Adipose tissue (tissue), 3 donors: ENCODE measurements at regions not wholly inside any gene's neighbourhood (a gene's known extent, or its start where the extent isn't known, plus 50 kb on each side); places are given as distances from the start of the nearest gene placed in this dataset.

Experiments
- H3K27ac ChIP-seq: one replicate; pipeline ENCODE4 v1.5.1; 2013; ENCODE audit warnings: low read depth, low read length
- WGBS, 3 donors: extraction: QIAGEN DNeasy Blood & Tissue Kit; methylation state at CpG; one replicate each; pipeline ENCODE4 v1.1.7; 2013; 5-methylcytosine and 5-hydroxymethylcytosine counted together
- donor health status: healthy with polysubstance abuse.
- donor health status: Bipolar disorder and iron deficiency.
- donor health status: healthy.

DNA sequence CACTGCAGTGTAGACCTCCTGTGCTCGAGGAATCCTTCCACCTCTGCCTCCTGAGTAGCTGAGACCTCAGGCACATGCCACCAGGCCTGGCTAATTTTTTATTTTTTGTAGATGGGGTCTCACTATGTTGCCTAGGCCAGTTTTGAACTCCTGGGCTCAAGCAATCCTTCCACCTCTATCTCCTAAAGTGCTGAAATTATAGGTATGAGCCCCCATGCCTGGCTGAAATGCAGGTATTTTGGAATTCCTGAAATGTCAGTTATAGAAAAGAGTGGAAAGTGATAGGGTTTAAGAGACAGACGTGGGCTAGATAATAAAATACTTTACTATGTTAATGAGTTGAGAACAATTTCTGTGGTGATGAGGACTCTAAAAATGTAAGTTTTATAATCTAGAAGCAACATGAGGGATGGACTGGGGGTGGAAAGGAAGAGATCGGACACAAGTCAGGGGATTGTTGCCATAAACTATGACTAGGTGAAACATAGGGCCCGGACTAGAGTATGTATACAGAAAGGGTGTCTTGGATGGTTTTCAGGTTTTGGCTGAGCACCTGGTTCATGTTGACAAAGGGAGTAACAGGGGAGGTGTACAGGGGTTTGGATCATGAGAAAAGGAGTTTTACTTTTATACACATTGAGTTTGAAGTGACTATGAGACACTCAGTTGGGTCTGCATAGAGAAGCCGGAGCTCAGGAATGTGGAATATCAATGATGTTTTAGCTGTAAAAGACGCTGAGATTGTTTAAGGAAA lies 165.6 kb upstream of the STARD13 start:
- H3K27ac ChIP-seq: no peak overlapping the region
- WGBS, 3 donors: 94% methylated on average over 6 of the region's 6 CpGs

- no peak overlapping the region for H3K27ac ChIP-seq
- WGBS, 3 donors: 69 to 81% (median 70%) methylated on average over 2 of the region's 2 CpGs
Observed at GRCh38 chr13:33452873-33453517, 167.4 kb upstream of the STARD13 start.

GRCh38 chr13:33453936-33454335 lies 168.4 kb upstream of the STARD13 start:
- 87 to 92% (median 89%) methylated on average over 2 of the region's 2 CpGs for WGBS, 3 donors
- H3K27ac ChIP-seq: no peak overlapping the region

- WGBS, 3 donors: 59 to 84% (median 72%) methylated on average over 5 of the region's 5 CpGs
- H3K27ac ChIP-seq: no peak overlapping the region
Observed at GRCh38 chr13:33454844-33455705, 169.5 kb upstream of the STARD13 start.

GRCh38 chr13:33459702-33460101 lies 174.1 kb upstream of the STARD13 start:
- no peak overlapping the region for H3K27ac ChIP-seq
- 94 to 100% (median 98%) methylated on average over 1 of the region's 1 CpG for WGBS, 3 donors

- H3K27ac ChIP-seq: no peak overlapping the region
- WGBS, 3 donors: 58 to 76% (median 75%) methylated on average over 4 of the region's 4 CpGs
Observed at GRCh38 chr13:33462109-33462508, 176.6 kb upstream of the STARD13 start.

DNA sequence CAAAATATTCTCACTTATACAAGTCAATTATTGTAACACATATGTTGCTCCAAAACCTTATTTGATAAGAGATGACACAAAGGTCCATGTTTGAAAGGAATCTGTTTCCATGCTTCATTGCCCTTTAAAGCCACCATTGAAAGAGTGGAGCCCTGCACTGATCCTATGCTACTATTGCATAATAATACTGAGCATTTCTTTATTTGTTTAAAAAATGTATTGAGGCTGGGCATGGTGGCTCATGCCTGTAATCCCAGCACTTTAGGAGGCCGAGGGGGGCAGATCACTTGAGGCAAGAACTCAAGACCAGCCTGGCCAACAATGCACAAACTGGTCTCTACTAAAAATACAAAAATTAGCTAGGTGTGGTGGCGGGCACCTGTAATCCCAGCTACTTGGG lies 178.8 kb upstream of the STARD13 start:
- 83 to 97% (median 88%) methylated on average over 2 of the region's 2 CpGs for WGBS, 3 donors
- H3K27ac ChIP-seq: no peak overlapping the region

DNA sequence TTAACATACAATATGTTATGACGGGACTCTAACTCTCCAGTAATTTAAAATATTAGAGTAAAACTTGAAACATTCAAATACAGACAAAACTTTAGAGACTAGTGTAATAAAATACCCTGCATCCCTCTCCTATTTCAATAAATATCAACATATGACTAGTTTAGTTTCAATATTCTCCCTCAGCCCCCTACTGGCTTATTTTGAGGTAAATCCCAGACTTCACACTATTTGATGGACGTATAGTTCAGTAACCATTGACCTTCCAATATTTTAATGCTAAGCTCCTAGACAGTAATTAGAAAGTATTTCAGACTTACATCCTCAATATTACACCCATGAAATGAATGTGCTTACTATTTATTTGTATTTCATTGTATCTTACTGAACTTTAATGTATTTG lies 180.7 kb upstream of the STARD13 start:
- 85 to 94% (median 86%) methylated on average over 2 of the region's 2 CpGs for WGBS, 3 donors

DNA sequence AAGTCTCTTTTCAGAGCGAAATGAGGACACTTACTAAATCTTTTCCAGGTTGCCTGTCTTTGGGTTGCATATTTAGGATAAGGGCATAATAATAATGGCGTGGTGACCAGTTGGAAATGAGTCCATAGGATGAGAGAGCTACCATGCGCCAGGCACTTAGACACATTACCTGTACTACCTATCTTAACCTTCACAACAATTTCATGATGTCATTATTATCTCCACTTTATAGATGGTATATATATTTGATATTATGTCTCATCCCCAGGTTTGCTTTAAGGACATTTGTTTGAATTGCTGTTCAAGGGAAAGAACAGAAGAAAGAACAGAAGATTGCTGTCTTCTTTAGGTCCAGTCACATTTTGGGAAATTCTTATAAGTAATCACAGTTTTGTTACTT lies 182.0 kb upstream of the STARD13 start:
- 82 to 98% (median 93%) methylated on average over 3 of the region's 3 CpGs for WGBS, 3 donors
- no peak overlapping the region for H3K27ac ChIP-seq

More for the DNA sequence above, 180.7 kb upstream of the STARD13 start:
- no peak overlapping the region for H3K27ac ChIP-seq

GRCh38 chr13:33471204-33471603 lies 185.6 kb upstream of the STARD13 start:
- no peak overlapping the region for H3K27ac ChIP-seq

DNA sequence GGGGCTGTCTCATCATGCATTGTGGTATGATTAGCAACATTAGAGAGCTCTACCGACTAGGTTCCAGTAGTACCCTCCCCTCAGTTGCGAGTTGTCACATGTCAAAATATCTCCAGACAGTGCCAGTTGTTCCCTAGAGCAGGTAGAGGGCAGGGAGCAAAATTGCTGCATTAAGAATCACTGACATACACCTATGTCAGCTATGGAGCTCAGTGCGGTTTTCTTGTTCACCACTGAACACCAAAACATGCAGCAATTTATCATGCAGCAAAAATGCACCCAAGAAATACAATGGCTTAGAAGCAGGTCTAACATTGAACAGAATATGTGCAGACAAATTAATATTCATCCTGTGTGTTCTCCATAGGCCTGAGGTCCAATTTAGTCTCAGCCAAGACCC lies 186.9 kb upstream of the STARD13 start:
- 73 to 88% (median 85%) methylated on average over 3 of the region's 3 CpGs for WGBS, 3 donors

GRCh38 chr13:33479105-33479504 lies 193.6 kb upstream of the STARD13 start:
- WGBS, 3 donors: 68 to 79% (median 77%) methylated on average over 4 of the region's 4 CpGs
- no peak overlapping the region for H3K27ac ChIP-seq

More for the DNA sequence above, 186.9 kb upstream of the STARD13 start:
- no peak overlapping the region for H3K27ac ChIP-seq

DNA sequence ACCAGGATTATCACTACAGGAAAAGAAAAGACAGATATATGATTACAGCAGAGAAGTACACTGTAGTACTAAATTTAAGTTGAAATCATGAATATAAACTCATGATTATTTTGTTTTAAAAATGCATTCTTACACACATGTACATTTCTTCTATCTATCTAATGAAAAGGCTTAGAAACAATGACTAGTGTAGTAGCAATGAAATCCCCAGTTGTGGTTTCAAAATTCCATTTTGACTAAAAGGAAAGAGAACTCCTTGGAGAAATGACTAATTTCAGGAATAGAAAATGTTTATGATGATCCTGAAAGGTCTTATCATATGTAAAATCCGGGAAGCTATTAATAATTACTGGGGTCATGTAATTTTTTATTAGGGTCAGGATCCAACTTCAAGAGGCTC lies 195.0 kb upstream of the STARD13 start:
- 71 to 79% (median 73%) methylated on average over 1 of the region's 1 CpG for WGBS, 3 donors
- no peak overlapping the region for H3K27ac ChIP-seq

DNA sequence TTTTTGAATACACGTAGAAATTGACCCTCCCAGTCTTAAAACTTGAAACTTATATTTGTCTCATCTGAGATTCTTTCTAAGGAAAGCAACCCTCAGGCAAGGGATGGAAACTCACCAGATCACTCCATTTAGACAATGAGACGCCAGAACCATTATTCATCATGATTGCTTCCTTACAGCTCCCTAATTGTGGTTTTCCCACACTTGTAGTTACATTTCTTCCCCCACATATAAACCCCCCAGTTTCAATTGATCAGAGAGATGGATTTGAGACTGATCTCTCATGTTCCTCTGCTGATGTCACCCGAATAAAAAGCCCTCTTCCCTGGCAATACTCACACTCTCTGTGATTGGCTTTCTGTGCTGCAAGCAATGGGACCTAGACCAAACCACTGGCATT lies 197.9 kb upstream of the STARD13 start:
- H3K27ac ChIP-seq: no peak overlapping the region
- 87 to 94% (median 92%) methylated on average over 3 of the region's 3 CpGs for WGBS, 3 donors

GRCh38 chr13:33485247-33485646 lies 199.7 kb upstream of the STARD13 start:
- no peak overlapping the region for H3K27ac ChIP-seq
- WGBS, 3 donors: 92 to 98% (median 94%) methylated on average over 1 of the region's 1 CpG

GRCh38 chr13:33487575-33488243 lies 202.2 kb upstream of the STARD13 start:
- 63 to 75% (median 70%) methylated on average over 5 of the region's 5 CpGs for WGBS, 3 donors

DNA sequence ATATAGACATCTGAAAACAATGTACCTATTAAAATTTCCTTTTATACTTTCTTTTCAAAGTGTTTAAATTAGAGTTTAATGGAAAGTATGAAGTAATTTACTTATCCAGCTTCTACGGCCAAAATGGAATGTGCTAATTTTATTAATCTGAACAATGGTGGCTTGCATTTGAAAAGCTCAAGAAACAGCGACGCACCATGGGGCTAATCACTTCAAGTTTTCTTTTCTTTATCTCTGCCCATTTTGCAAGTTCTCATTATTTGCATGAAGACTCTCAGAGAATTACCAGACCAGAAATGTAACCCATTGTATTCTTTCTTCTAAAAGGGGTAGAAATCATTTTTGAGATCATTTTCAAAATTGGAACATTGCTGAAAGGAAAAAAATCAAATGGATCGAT lies 204.0 kb upstream of the STARD13 start:
- 79 to 89% (median 83%) methylated on average over 4 of the region's 4 CpGs for WGBS, 3 donors
- no peak overlapping the region for H3K27ac ChIP-seq

More at GRCh38 chr13:33487575-33488243, 202.2 kb upstream of the STARD13 start:
- H3K27ac ChIP-seq: no peak overlapping the region

GRCh38 chr13:33490461-33491327 lies 205.1 kb upstream of the STARD13 start:
- no peak overlapping the region for H3K27ac ChIP-seq
- WGBS, 3 donors: 76 to 86% (median 79%) methylated on average over 16 to 17 of the region's 17 CpGs
